DND-41 (cell line): ENCODE measurements at regions not wholly inside any gene's neighbourhood (a gene's known extent, or its start where the extent isn't known, plus 50 kb on each side); places are given as distances from the start of the nearest gene placed in this dataset.

Experiments
- EZH2 ChIP-seq: IDR thresholded peaks from 3 replicates; pipeline ENCODE4 v1.6.1; 2012; ENCODE audit warnings: borderline replicate concordance, low read depth, mild to moderate bottlenecking, moderate library complexity, low read length, inconsistent platforms; ENCODE audit not compliant: severe bottlenecking
- TF ChIP-seq, protein P1 (sequence below): IDR thresholded peaks from 2 replicates; pipeline ENCODE4 v1.5.1; 2012; ENCODE audit warnings: borderline replicate concordance, low read length, moderate library complexity, mild to moderate bottlenecking; ENCODE audit not compliant: poor library complexity, severe bottlenecking; ENCODE audit errors: extremely low read depth

DNA sequence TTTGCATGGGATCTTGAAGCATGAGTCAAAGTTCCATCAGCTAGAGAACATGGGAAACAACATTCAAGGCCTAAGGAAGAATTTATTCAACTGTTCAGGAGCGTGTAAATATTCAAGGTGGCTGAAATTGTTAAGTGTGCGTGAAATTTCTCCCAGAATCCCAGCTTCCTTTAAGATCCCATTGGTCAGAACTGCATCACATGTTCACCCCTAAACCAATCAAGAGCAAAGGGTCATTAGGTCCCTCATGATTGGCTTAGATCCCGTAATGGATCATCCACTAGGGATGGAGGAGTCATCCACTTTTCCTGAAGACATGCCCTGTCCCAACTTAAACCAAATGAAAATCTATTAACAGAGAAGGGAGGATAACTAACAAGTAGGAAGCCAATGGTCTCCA, 201.6 kb downstream of the TMEM114 start:
- TF ChIP-seq, protein P1, sequence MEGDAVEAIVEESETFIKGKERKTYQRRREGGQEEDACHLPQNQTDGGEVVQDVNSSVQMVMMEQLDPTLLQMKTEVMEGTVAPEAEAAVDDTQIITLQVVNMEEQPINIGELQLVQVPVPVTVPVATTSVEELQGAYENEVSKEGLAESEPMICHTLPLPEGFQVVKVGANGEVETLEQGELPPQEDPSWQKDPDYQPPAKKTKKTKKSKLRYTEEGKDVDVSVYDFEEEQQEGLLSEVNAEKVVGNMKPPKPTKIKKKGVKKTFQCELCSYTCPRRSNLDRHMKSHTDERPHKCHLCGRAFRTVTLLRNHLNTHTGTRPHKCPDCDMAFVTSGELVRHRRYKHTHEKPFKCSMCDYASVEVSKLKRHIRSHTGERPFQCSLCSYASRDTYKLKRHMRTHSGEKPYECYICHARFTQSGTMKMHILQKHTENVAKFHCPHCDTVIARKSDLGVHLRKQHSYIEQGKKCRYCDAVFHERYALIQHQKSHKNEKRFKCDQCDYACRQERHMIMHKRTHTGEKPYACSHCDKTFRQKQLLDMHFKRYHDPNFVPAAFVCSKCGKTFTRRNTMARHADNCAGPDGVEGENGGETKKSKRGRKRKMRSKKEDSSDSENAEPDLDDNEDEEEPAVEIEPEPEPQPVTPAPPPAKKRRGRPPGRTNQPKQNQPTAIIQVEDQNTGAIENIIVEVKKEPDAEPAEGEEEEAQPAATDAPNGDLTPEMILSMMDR, result no peak
- no peak for TF ChIP-seq EZH2
